Lung (tissue), 11 donors: ENCODE measurements at regions not wholly inside any gene's neighbourhood (a gene's known extent, or its start where the extent isn't known, plus 50 kb on each side); places are given as distances from the start of the nearest gene placed in this dataset.
A peak's percentile ranks its signal among the peaks of the same experiment; 100 is the strongest.

Source experiments
- ATAC-seq: fragments of 200-7000 bp; cut with Tn5 transposase; one replicate; pipeline ENCODE4 v1.9.1; 2020; ENCODE audit warnings: moderate number of reproducible peaks; ENCODE audit not compliant: insufficient read depth, low FRiP score
- DNase-seq, 3 donors: peaks; one replicate each; pipeline ENCODE4 v3.0.0-alpha.2; 2013 to 2017
- H3K27ac ChIP-seq, 2 donors: one replicate each; pipeline ENCODE4 v1.5.1; 2013; ENCODE audit warnings: mild to moderate bottlenecking in 2 of 2, moderate library complexity in 2 of 2, control low read depth in 1 of 2, inconsistent platforms in 1 of 2, low read depth in 1 of 2, low read length in 1 of 2
- H3K27me3 ChIP-seq, 3 donors: one replicate each; pipeline ENCODE4 v1.5.1; 2013; ENCODE audit warnings: low read length in 2 of 3; ENCODE audit not compliant: control insufficient read depth in 3 of 3, insufficient read depth in 3 of 3
- H3K36me3 ChIP-seq, 4 donors: one replicate each; pipeline ENCODE4 v1.5.1; 2013; ENCODE audit warnings: low read length in 4 of 4, mild to moderate bottlenecking in 1 of 4, moderate library complexity in 1 of 4; ENCODE audit not compliant: control insufficient read depth in 4 of 4, insufficient read depth in 4 of 4
- H3K4me1 ChIP-seq, 5 donors: one replicate each; pipeline ENCODE4 v1.5.1; 2013; ENCODE audit warnings: low read length in 5 of 5, mild to moderate bottlenecking in 2 of 5, moderate library complexity in 1 of 5; ENCODE audit not compliant: control insufficient read depth in 5 of 5, insufficient read depth in 5 of 5
- H3K4me3 ChIP-seq: one replicate; pipeline ENCODE4 v1.5.1; 2013; ENCODE audit warnings: mild to moderate bottlenecking, control low read depth, moderate library complexity
- H3K9ac ChIP-seq, 2 donors: one replicate each; pipeline ENCODE4 v1.5.1; 2013; ENCODE audit warnings: low read length in 2 of 2, control low read depth in 1 of 2; ENCODE audit not compliant: insufficient read depth in 1 of 2
- H3K9me3 ChIP-seq, 4 donors: one replicate each; pipeline ENCODE4 v1.5.1; 2013; ENCODE audit warnings: low read length in 3 of 4, mild to moderate bottlenecking in 1 of 4, moderate library complexity in 1 of 4; ENCODE audit not compliant: control insufficient read depth in 4 of 4, insufficient read depth in 3 of 4
- CTCF ChIP-seq: IDR thresholded peaks from 2 replicates; pipeline ENCODE4 v1.5.1; 2012; ENCODE audit warnings: mild to moderate bottlenecking; ENCODE audit errors: control extremely low read depth, extremely low read depth
- WGBS, 2 donors: extraction: QIAGEN DNeasy Blood & Tissue Kit; methylation state at CpG; one replicate each; pipeline ENCODE4 v1.1.7; 2013; 5-methylcytosine and 5-hydroxymethylcytosine counted together
- donor health status: control.
- donor health status: control.
- donor health status: Bipolar disorder and iron deficiency.
- donor health status: healthy.
- donor health status: DM: yes; HTN: yes; CAD: no.

- Histone ChIP-seq H3K4me1 (no peaks in the 10 kb centered on the region), H3K9me3 (peaks cover 0 to 2% (median 0%) of the 10 kb centered on the region in 4 donors), H3K27ac (no peak overlapping the region), H3K36me3 (no peaks in the 10 kb centered on the region), H3K9ac (no peak overlapping the region), H3K4me3 (no peak overlapping the region), H3K27me3 (no peaks in the 10 kb centered on the region)
- ATAC-seq (no peak), DNase-seq (no peak)
- no peak for TF ChIP-seq CTCF
- 76% methylated on average over 6 of the region's 6 CpGs for WGBS, 2 donors
These were observed 66.4 kb upstream of the AGTR1 start for GRCh38 chr3:148631124-148631903.

GRCh38 chr3:148641722-148642121 is 56.0 kb upstream of the AGTR1 start:
- Histone ChIP-seq H3K9me3 (no peaks in the 10 kb centered on the region), H3K27me3 (no peaks in the 10 kb centered on the region), H3K27ac (peak overlapping the region in 1 of 2 donors; percentile 9), H3K4me1 (peaks cover 0 to 10% (median 0%) of the 10 kb centered on the region in 5 donors), H3K4me3 (no peak overlapping the region), H3K36me3 (no peaks in the 10 kb centered on the region), H3K9ac (no peak overlapping the region)
- DNase-seq (no peak), ATAC-seq (no peak)
- 57 to 76% methylated on average over 2 of the region's 2 CpGs for WGBS, 2 donors
- no peak for TF ChIP-seq CTCF

GRCh38 chr3:148642214-148642613 is 55.5 kb upstream of the AGTR1 start:
- Histone ChIP-seq H3K27me3 (no peaks in the 10 kb centered on the region), H3K36me3 (no peaks in the 10 kb centered on the region), H3K27ac (no peak overlapping the region), H3K9ac (no peak overlapping the region), H3K4me1 (peaks cover 0 to 10% (median 0%) of the 10 kb centered on the region in 5 donors), H3K9me3 (no peaks in the 10 kb centered on the region), H3K4me3 (no peak overlapping the region)
- no peak for TF ChIP-seq CTCF
- ATAC-seq, result no peak
- DNase-seq, result no peak

- ATAC-seq, result no peak
- no peak overlapping the region for H3K27ac ChIP-seq
These were observed 55.1 kb upstream of the AGTR1 start for GRCh38 chr3:148642616-148643015.

More at GRCh38 chr3:148642616-148643015, 55.1 kb upstream of the AGTR1 start:
- no peak for DNase-seq
- Histone ChIP-seq H3K27me3 (no peaks in the 10 kb centered on the region), H3K4me1 (peaks cover 0 to 10% (median 0%) of the 10 kb centered on the region in 5 donors), H3K36me3 (no peaks in the 10 kb centered on the region), H3K9ac (no peak overlapping the region), H3K9me3 (no peaks in the 10 kb centered on the region), H3K4me3 (no peak overlapping the region)
- no peak for TF ChIP-seq CTCF
- 79 to 87% methylated on average over 2 of the region's 2 CpGs for WGBS, 2 donors
